ENCODE measurements at regions not wholly inside any gene's neighbourhood (a gene's known extent, or its start where the extent isn't known, plus 50 kb on each side); places are given as distances from the start of the nearest gene placed in this dataset.

- TF ChIP-seq CTCF (IDR thresholded peaks at IDR 0.05; ENCODE audit: low read length) (no peak), EZH2 (IDR thresholded peaks at IDR 0.05; ENCODE audit: borderline replicate concordance, low read length) (no peak)
Measured at GRCh38 chr3:22306454-22306853, 555.4 kb upstream of the ZNF385D start.
